Kidney epithelial cell (primary cell): ENCODE measurements at regions not wholly inside any gene's neighbourhood (a gene's known extent, or its start where the extent isn't known, plus 50 kb on each side); places are given as distances from the start of the nearest gene placed in this dataset.
A peak's percentile ranks its signal among the peaks of the same experiment; 100 is the strongest.

Source experiments
- DNase-seq: peaks from one replicate; pipeline ENCODE4 v3.0.0-alpha.2; 2010; ENCODE audit warnings: low read depth
- H3K27me3 ChIP-seq: 2 replicates; pipeline ENCODE4 v1.6.0; 2011; ENCODE audit warnings: low read length; ENCODE audit not compliant: control insufficient read depth, insufficient read depth
- H3K36me3 ChIP-seq: 2 replicates; pipeline ENCODE4 v1.5.1; 2011; ENCODE audit warnings: low read length; ENCODE audit not compliant: control insufficient read depth, insufficient read depth
- H3K4me3 ChIP-seq: 2 replicates; pipeline ENCODE4 v1.5.1; 2011; ENCODE audit warnings: low read depth, mild to moderate bottlenecking, control low read depth, low read length
- CTCF ChIP-seq: IDR thresholded peaks from 2 replicates; pipeline ENCODE4 v1.5.1; 2011; ENCODE audit warnings: mild to moderate bottlenecking, moderate library complexity, low read length, control low read depth, inconsistent platforms; ENCODE audit not compliant: insufficient read depth, poor library complexity, severe bottlenecking

DNA sequence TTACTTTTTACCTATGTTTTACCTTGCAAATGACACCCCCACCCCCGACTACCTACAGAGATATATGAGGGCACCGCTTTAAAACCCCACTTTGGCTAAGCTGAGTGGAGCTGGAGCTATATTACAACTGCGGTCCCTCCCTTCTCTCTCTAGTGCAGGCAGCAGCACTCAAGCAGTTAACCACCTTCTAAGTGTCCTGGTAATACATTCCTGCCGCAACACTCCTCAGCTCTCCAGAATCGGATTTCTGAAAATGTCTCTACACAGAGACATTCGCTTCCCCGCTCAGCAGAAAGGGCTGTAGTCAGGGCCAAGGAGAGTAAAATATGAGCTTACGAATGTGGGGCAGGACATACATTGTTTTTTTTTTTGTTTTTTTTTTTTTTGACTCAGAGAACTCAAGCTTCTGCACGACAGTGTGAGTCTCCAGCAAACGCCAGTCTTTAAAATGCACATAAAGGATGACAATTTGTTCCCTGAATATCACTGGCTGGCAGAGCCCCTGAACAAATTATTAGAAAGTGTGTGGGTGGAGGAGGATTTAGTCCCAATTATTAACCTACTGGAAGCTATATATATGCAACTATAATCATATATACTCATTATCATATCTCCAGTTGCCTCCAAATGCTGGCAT, 287.0 kb upstream of the TET2 start:
- Histone ChIP-seq H3K36me3 (no peaks in the 10 kb centered on the region), H3K4me3 (no peak overlapping the region), H3K27me3 (no peaks in the 10 kb centered on the region)
- no peak for TF ChIP-seq CTCF
- peak; percentile 2 for DNase-seq

DNA sequence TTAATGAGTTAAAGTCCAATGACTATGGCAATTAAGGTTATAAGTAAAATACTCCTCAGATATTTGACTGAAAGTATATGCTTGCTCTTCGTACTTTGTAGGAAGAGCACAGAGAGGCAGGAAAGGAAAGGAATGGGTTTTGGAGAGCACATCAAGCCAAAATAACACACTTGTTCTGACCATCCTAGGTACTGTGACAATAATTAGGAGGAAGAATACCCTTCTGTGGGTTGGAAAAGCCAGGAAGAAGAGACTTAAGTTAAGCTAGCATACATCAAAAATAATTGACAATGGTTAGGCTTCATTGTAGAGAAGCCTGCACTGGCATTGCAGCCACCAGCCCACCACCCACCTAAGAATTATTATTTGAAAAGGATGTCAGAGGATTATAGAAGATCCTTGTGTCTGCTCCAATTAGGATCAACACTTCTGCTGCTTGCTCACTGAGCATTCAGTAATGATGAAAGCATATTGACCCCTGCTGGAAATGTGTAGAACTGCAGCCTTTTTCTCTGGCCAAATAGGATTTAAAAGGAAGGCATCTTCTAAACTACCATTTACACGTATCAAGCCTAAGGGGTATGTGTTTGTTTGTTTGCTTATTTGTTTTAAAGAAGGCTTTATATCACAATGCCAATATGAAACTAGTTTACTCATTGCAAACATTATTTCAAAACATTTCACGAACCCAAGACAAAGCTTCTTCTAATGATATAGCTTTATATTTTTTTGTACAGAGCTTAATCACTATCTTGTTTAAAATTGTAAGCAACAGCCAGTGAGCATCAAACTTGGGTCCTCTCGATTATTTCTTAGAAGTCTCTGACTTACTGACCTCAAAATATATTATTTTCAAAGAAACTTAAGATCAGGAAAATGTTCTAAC, 286.2 kb upstream of the TET2 start:
- peak; percentile 12 for DNase-seq
- Histone ChIP-seq H3K4me3 (no peak overlapping the region), H3K27me3 (no peaks in the 10 kb centered on the region), H3K36me3 (no peaks in the 10 kb centered on the region)
- TF ChIP-seq CTCF, result peak; percentile 86

- DNase-seq, result no peak
- no peaks in the 10 kb centered on the region for H3K36me3 ChIP-seq
- no peak overlapping the region for H3K4me3 ChIP-seq
- H3K27me3 ChIP-seq, result no peaks in the 10 kb centered on the region
- TF ChIP-seq CTCF, result no peak
These were observed 279.9 kb upstream of the TET2 start for GRCh38 chr4:104866809-104867208.

DNA sequence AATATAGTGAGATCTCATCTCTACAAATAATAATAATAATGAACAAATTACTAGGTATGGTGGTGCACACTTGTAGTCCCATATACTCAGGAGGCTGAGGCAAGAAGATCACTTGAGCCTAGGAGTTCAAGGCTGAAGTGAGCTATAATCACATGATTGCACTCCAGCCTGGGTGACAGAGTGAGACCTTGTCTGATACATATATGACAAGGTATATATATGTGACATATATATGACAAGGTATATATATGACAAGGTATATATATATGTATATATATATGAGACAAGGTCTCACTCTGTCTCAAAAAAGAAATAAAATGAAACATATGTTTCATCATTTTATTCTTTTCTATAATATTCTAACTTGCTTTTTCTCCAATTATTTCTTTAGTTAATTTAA, 278.1 kb upstream of the TET2 start:
- no peaks in the 10 kb centered on the region for H3K27me3 ChIP-seq
- H3K4me3 ChIP-seq, result no peak overlapping the region
- no peak for TF ChIP-seq CTCF
- H3K36me3 ChIP-seq, result no peaks in the 10 kb centered on the region
- DNase-seq, result no peak

- no peaks in the 10 kb centered on the region for H3K27me3 ChIP-seq
- TF ChIP-seq CTCF, result no peak
- H3K36me3 ChIP-seq, result no peaks in the 10 kb centered on the region
- no peak overlapping the region for H3K4me3 ChIP-seq
- DNase-seq, result no peak
These were observed 277.7 kb upstream of the TET2 start for GRCh38 chr4:104868958-104869357.
